ENCODE measurements at regions not wholly inside any gene's neighbourhood (a gene's known extent, or its start where the extent isn't known, plus 50 kb on each side); places are given as distances from the start of the nearest gene placed in this dataset.

DNA sequence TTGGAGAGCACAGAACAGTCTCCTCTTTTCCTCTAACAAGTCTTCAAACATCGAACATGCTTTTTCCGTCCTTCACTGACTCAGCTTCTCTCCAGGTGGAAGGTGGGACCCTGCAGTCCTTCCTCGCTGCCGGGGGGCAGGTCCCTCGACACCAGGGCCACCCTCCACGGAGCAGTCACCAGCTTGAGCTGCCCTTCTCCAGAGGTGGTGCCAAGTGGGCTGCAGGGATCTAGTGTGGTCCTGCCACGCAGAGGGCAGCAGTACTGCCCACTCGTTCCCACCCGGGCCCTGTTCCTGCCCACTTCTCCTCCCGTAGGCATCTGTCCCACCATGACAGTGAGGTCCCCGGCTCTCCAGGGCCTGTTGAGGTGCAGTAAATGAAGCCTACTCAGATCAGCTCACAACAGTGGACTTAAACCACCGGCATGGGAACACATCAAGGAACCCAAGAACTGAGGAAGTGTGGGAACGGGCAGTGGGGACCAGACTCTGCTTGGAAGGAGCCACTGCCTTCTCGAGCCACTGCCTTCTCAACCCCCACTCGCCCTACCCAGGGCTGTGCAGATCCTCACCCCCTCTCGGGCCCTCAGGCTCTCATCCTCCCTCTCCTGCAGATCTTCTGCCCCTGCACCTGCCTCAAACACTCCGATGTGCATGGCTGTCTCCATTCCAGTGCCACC lies 153.9 kb downstream of the OAT start:
- Mint-ChIP-seq H3K4me1 (no peaks in the 10 kb centered on the region), H3K27me3 (peaks cover 9% of the 10 kb centered on the region), H3K9me3 (no peaks in the 10 kb centered on the region), H3K4me3 (no peak overlapping the region), H3K27ac (no peak overlapping the region), H3K36me3 (no peaks in the 10 kb centered on the region)
- ATAC-seq (ENCODE audit: low read depth) (no peak), DNase-seq (ENCODE audit: low spot score in 2 of 2) (no peak)

DNA sequence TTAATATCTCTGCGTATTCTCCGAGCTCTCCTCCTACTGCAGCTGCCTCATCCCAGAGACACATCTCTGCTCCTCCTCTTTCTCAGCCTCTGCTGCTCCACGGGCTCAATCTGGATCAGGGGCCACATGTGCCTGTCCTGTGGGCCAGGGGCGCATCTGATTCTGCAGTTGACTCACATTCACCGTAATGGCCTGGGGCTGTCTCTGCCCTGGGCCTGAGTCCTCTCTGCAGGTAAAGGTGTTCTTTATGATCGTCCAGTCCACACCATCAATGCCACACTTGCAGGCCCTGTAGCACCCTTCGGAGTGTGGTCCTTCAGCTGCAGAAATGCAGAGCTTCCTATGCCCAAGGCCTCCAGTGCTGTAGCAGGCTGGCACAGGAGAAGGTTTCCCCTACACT lies 154.5 kb downstream of the OAT start:
- no peak for DNase-seq (ENCODE audit: low spot score in 2 of 2)
- Mint-ChIP-seq H3K36me3 (no peaks in the 10 kb centered on the region), H3K27ac (no peak overlapping the region), H3K27me3 (peaks cover 9% of the 10 kb centered on the region), H3K9me3 (no peaks in the 10 kb centered on the region), H3K4me3 (no peak overlapping the region), H3K4me1 (no peaks in the 10 kb centered on the region)
- no peak for ATAC-seq (ENCODE audit: low read depth)

DNA sequence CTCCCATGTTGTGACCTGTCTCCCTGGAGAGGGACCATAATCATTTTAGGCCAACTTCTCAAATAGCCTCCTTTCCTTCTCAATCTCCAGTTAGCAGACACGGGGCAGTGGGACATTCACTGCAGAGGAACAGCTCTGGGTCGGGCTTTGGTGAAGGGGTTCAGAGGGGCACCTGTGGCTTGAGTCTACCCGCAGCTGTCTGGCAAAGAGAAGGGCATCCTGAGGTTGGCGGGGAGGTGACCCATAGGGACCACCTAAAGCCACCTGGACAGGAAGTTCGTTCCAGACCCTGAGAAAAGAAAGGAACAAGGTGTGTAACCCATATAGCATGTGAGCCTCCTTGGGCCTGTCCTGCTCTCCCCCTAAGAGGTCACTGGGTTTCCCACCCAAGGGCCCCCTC lies 155.0 kb downstream of the OAT start:
- Mint-ChIP-seq H3K36me3 (no peaks in the 10 kb centered on the region), H3K9me3 (no peaks in the 10 kb centered on the region), H3K27ac (no peak overlapping the region), H3K4me3 (no peak overlapping the region), H3K27me3 (peaks cover 4% of the 10 kb centered on the region), H3K4me1 (no peaks in the 10 kb centered on the region)
- ATAC-seq (ENCODE audit: low read depth) (no peak), DNase-seq (ENCODE audit: low spot score in 2 of 2) (no peak)

DNA sequence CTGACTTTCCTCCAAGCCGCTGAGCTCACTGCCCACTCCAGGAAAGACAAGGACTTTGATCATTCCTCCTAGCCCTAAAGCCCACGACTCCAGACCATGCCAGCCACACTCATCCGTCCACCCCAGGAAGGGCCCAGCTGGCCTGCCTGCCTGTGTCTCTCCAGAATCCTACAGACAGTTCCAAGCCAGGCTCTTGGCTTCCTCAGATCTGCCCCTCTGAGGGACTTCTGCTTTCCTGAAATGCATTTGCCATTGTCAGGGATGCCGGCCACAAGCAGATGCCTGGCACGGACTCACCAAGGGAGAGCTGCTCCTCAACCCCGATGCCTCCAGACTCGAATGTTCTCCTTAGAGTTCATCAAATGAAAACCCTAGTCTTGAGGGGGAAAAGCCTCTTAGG lies 155.8 kb downstream of the OAT start:
- DNase-seq (ENCODE audit: low spot score in 2 of 2) (no peak), ATAC-seq (ENCODE audit: low read depth) (no peak)
- no peaks in the 10 kb centered on the region for H3K4me1 Mint-ChIP-seq
- H3K27me3 Mint-ChIP-seq = peaks cover 4% of the 10 kb centered on the region
- H3K27ac Mint-ChIP-seq = no peak overlapping the region
- H3K36me3 Mint-ChIP-seq = no peaks in the 10 kb centered on the region
- H3K4me3 Mint-ChIP-seq = no peak overlapping the region
- no peaks in the 10 kb centered on the region for H3K9me3 Mint-ChIP-seq

DNA sequence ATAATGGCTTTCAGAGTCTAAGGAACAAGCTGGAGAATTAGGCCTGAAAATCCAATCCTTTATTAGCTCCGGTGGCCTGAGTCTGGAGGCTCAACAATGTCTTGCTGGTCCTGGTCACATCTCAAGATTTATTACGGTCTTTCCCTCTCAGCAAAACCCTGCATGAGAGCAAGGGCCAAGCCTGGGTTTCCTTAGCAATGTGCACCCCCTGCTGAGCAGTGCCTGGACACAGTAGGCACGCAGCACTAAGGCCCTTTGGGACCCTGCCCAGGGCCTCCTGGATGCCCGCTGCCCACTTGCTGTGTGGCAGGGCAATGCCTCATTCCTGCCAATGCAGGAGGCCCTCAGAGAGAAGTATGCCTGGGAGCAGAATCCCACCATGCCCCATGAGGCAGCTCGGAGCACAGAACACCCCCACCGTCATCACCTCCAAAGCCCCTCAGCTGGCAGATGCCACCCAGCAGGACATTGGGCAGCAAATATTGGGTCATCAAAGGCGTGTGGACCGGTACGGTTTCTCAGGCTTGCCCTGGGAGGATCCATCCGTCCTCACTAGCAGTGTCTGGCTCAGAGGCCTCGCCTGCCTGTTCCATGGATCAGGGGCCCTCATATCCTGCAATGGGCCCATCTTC lies 156.4 kb downstream of the OAT start:
- peak; percentile 50 for ATAC-seq (ENCODE audit: low read depth)
- no peaks in the 10 kb centered on the region for H3K36me3 Mint-ChIP-seq
- H3K4me3 Mint-ChIP-seq = no peak overlapping the region
- DNase-seq (ENCODE audit: low spot score in 2 of 2) = no peak
- H3K4me1 Mint-ChIP-seq = no peaks in the 10 kb centered on the region
- peaks cover 4% of the 10 kb centered on the region for H3K27me3 Mint-ChIP-seq
- no peak overlapping the region for H3K27ac Mint-ChIP-seq
- H3K9me3 Mint-ChIP-seq = no peaks in the 10 kb centered on the region

DNA sequence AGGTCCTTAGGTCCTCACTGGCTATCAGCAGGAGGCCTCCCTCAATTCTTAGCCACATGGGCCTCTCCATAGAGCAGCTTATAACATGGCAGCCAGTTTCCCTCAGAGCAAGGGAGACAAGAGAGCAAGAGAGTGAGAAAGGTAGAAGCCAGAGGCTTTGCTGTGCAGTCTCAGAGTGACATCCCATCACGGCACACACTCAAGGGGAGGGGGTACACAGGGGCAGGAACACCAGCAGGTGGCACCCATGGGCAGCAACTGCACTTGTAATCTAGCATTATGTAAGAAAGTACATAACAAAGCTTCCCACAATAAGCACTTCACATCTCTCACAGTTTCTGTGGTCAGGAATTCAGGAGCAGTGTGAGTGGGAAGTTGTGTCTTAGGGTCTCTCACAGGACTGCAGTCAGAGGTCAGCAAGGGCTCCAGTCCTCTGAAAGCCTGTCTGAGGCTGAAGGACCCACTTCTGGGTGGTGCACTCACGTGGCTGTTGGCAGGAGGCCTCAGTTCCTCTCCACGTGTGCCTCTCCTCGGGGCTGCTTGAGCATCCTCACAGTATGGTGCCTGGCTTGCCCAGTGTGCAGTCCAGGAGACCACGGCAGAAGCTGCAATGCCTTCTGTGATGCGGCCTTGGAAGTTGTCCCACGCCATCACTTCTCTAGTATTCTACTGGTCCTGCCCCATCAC lies 159.4 kb downstream of the OAT start:
- H3K4me3 Mint-ChIP-seq = no peak overlapping the region
- no peaks in the 10 kb centered on the region for H3K4me1 Mint-ChIP-seq
- peaks cover 1% of the 10 kb centered on the region for H3K9me3 Mint-ChIP-seq
- ATAC-seq (ENCODE audit: low read depth) (no peak), DNase-seq (ENCODE audit: low spot score in 2 of 2) (no peak)
- H3K27ac Mint-ChIP-seq = no peak overlapping the region
- no peaks in the 10 kb centered on the region for H3K27me3 Mint-ChIP-seq
- H3K36me3 Mint-ChIP-seq = no peaks in the 10 kb centered on the region

DNA sequence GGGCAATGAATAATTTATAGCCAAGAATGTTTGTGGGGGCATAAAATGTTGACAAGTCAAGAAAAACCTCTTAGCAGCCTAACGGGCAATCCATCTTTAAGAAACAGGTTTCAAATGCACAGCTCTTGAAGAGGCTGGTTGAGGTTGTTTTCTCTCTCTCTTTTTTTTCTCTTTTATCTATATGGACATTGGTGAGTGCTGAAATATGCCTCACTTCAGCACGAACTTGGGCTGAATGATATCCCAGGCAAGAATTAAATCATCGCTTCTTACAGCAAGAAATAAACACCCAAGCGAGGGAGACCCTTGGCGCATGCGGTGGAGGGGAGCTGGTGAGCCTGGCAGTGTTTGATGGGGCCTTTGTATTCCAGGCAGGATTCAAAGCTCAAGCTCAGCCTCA lies 160.9 kb downstream of the OAT start:
- H3K27me3 Mint-ChIP-seq = no peaks in the 10 kb centered on the region

DNA sequence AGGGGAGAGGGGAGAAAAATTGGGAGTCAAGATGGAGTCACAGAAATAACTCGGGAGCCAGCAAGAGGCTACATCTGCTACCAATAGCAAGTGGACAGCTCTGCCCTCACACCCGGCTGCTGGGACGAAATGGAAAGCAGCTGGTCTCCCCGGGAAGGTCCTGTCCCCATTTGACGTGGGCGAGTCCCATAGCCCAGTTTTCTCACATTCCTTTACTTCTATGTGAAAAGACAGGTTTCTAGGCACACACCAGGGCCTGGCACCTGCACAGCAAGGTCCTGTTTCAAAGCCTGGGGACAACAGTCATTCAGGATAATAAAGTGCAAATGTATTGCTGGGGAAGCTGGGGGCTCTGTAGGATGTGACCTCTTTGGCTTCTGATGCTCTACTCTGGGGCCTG lies 162.6 kb downstream of the OAT start:
- peaks cover 1% of the 10 kb centered on the region for H3K9me3 Mint-ChIP-seq
- H3K27ac Mint-ChIP-seq = no peak overlapping the region
- no peak overlapping the region for H3K4me3 Mint-ChIP-seq
- no peak for DNase-seq (ENCODE audit: low spot score in 2 of 2)
- H3K36me3 Mint-ChIP-seq = no peaks in the 10 kb centered on the region
- H3K4me1 Mint-ChIP-seq = peaks cover 7% of the 10 kb centered on the region
- H3K27me3 Mint-ChIP-seq = no peaks in the 10 kb centered on the region
- ATAC-seq (ENCODE audit: low read depth) = no peak

More for the DNA sequence above, 160.9 kb downstream of the OAT start:
- ATAC-seq (ENCODE audit: low read depth) (no peak), DNase-seq (ENCODE audit: low spot score in 2 of 2) (no peak)
- H3K27ac Mint-ChIP-seq = peak overlapping the region; percentile 12
- peaks cover 1% of the 10 kb centered on the region for H3K9me3 Mint-ChIP-seq
- H3K4me3 Mint-ChIP-seq = no peak overlapping the region
- peaks cover 2% of the 10 kb centered on the region for H3K4me1 Mint-ChIP-seq
- no peaks in the 10 kb centered on the region for H3K36me3 Mint-ChIP-seq

DNA sequence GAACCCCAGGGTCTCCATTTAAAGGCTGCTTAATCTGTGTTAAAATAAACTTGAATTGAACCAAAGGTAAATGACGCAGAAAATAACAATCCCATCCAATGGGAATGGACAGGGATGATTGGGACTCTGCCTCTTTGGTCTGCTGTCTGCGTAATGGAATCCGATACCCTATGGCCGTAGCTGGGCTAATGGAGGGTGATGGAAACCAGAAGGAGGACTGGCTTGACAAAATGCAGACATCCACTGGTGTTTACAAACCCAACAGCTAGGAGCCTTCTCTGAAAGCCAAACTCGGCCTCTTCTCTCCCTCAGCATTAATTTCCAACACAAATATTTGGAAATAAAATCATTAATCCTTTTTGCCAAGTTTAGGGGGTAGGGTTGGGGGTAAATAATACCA lies 162.2 kb upstream of the CHST15 start:
- Mint-ChIP-seq H3K4me1 (peaks cover 8% of the 10 kb centered on the region), H3K27me3 (no peaks in the 10 kb centered on the region), H3K4me3 (no peak overlapping the region), H3K9me3 (peaks cover 1% of the 10 kb centered on the region), H3K27ac (no peak overlapping the region), H3K36me3 (no peaks in the 10 kb centered on the region)
- ATAC-seq (ENCODE audit: low read depth) (no peak), DNase-seq (ENCODE audit: low spot score in 2 of 2) (no peak)

DNA sequence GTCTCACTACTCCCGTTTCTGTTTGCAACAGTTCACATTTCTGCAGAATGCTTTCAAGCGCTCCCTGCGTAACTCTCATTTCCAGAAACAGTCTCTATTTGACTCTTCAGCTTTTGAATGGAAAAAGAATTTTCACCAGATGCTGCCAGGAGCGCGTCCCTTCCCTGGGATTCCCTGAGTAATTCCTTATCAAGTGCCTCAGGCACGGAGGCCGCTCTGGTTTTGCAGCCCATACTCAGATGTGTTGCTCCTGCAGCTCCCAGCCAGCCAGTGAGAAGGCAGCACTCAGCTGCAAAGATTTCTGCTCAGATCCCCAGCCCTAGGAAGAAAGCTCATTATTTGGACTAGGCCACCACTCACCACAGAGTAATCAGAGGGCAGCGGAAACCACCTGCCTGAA lies 161.1 kb upstream of the CHST15 start:
- Mint-ChIP-seq H3K4me3 (no peak overlapping the region), H3K36me3 (no peaks in the 10 kb centered on the region), H3K27me3 (peaks cover 2% of the 10 kb centered on the region), H3K9me3 (peaks cover 1% of the 10 kb centered on the region), H3K4me1 (peaks cover 10% of the 10 kb centered on the region), H3K27ac (no peak overlapping the region)
- ATAC-seq (ENCODE audit: low read depth) (no peak), DNase-seq (ENCODE audit: low spot score in 2 of 2) (no peak)

DNA sequence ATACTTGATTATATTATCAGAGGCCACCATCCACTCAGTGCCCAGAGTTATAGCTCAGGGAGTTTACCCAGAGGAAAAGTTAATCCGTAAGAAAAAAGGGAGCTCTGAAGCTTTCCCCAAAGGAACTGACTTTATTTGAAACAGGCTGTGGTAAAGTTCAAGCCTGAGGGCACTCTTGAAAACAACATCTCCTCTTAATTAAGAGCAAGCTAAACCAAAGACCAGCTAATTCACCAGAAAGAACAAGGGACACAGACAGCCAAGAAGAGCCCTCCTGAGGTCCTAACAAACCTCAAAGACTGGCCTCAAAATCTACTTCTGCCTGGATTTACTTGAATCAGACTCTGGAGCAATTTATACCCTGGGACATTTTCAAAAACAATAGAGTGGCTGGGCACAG lies 159.6 kb upstream of the CHST15 start:
- no peak for ATAC-seq (ENCODE audit: low read depth)
- no peak for DNase-seq (ENCODE audit: low spot score in 2 of 2)
- Mint-ChIP-seq H3K36me3 (no peaks in the 10 kb centered on the region), H3K4me1 (peaks cover 19% of the 10 kb centered on the region), H3K4me3 (no peak overlapping the region), H3K9me3 (peaks cover 1% of the 10 kb centered on the region), H3K27me3 (peaks cover 2% of the 10 kb centered on the region), H3K27ac (no peak overlapping the region)

DNA sequence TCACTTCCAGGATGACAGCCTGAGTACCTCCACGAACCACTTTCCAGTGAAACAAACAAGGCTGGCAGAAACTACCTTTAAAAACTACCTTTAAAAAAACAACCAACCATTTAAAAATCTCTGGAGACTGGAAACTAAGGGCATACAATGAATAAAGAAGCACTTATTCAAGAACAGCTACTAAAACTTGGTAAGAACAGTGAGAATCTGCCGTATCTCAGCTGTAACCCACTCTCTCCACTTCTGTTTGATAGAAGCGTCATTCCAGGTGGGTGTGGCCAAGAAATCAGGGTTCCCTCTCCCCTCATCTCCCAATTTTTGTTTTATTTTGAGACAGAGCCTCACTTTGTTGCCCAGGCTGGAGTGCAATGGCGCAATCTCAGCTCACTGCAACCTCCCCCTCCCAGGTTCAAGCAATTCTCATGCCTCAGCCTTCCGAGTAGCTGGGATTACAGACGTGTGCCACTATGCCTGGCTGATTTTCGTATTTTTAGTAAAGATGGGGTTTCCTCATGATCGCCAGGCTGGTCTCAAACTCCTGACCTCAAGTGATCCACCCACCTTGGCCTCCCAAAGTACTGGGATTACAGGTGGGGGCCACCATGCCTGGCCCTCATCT lies 158.8 kb upstream of the CHST15 start:
- H3K27ac Mint-ChIP-seq = no peak overlapping the region
- peaks cover 2% of the 10 kb centered on the region for H3K27me3 Mint-ChIP-seq
- no peak overlapping the region for H3K4me3 Mint-ChIP-seq
- ATAC-seq (ENCODE audit: low read depth) (no peak), DNase-seq (ENCODE audit: low spot score in 2 of 2) (no peak)
- peaks cover 1% of the 10 kb centered on the region for H3K9me3 Mint-ChIP-seq
- peaks cover 19% of the 10 kb centered on the region for H3K4me1 Mint-ChIP-seq
- H3K36me3 Mint-ChIP-seq = no peaks in the 10 kb centered on the region

DNA sequence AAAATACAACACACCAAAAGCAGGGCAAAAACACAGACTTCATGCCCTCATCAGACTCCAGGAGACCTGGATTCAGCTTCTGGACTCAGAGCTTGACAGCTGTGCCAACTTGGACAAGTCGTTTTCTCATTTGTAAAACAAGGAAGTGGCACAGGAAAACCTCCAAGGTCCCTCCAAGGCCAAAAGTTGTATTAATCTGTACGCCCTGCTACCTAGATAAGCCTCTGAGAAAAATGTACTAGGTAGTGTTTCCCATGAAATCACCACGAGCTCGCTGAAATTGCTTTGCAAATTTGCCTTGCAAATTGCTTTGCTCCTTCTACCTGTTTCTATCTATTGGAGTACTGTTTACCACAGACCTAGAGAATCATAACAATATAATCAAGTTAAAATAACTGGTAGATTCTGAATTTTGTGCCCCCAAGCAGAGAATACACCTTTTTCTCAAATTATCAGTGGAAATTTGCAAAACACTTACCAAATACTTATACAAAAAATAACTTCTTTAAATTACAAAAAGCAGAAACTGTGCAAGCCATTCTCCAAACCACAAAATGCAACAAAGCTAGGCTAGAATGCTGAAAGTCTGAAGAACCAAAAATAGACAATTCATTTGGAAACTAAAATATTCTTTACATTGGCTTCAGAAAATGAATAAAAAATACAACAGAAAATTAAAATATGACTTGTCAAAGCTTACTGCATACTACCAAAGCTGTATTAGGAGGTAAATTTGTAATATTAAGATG lies 158.1 kb upstream of the CHST15 start:
- ATAC-seq (ENCODE audit: low read depth) = no peak
- peak overlapping the region; percentile 68 for H3K27ac Mint-ChIP-seq

DNA sequence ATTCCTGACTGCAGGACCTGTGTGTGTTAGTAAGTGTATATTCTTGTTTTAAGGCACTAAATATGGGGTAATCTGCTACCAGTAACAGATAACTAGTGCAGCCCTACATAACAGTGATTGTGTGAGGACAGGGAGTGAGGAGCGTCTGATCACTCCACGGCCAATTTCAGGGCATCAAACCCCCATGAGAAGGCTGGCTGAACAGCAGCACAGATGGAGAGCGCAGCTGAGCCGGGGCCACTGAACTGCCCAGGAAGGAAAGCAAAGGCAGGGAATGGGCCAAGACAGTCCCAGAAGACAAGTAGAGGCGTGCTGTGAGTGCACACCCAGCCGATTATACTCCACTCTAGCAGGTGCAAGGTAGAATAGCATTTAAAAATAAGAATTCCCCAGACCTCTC lies 157.1 kb upstream of the CHST15 start:
- ATAC-seq (ENCODE audit: low read depth) (no peak), DNase-seq (ENCODE audit: low spot score in 2 of 2) (no peak)
- peaks cover 1% of the 10 kb centered on the region for H3K9me3 Mint-ChIP-seq
- H3K27ac Mint-ChIP-seq = no peak overlapping the region
- no peak overlapping the region for H3K4me3 Mint-ChIP-seq
- H3K4me1 Mint-ChIP-seq = peaks cover 19% of the 10 kb centered on the region
- H3K27me3 Mint-ChIP-seq = peaks cover 2% of the 10 kb centered on the region
- H3K36me3 Mint-ChIP-seq = no peaks in the 10 kb centered on the region

More for the DNA sequence above, 158.1 kb upstream of the CHST15 start:
- Mint-ChIP-seq H3K27me3 (peaks cover 2% of the 10 kb centered on the region), H3K4me3 (no peak overlapping the region), H3K4me1 (peaks cover 19% of the 10 kb centered on the region), H3K36me3 (no peaks in the 10 kb centered on the region), H3K9me3 (peaks cover 1% of the 10 kb centered on the region)
- no peak for DNase-seq (ENCODE audit: low spot score in 2 of 2)

Measured in memory B cell (primary cell).